SU-DHL-6 (cell line): ENCODE measurements at regions not wholly inside any gene's neighbourhood (a gene's known extent, or its start where the extent isn't known, plus 50 kb on each side); places are given as distances from the start of the nearest gene placed in this dataset.

Source experiments
- H2AFZ ChIP-seq: fragments of 200-600 bp; sonication (generic); 2 replicates; pipeline ENCODE4 v1.6.1; 2014; ENCODE audit warnings: low read depth, mild to moderate bottlenecking, moderate library complexity, mixed read lengths, antibody characterized with exemption, low read length; ENCODE audit not compliant: severe bottlenecking
- H3F3A ChIP-seq: fragments of 200-600 bp; shearing (Covaris generic); 2 replicates; pipeline ENCODE4 v1.6.0; 2016; ENCODE audit warnings: antibody characterized with exemption, mild to moderate bottlenecking; ENCODE audit not compliant: insufficient read depth
- H3K27ac ChIP-seq: fragments of 200-600 bp; sonication (generic); 2 replicates; pipeline ENCODE4 v1.5.1; 2016; ENCODE audit warnings: low read depth, mild to moderate bottlenecking, low read length, moderate library complexity, mixed read lengths
- H3K27me3 ChIP-seq: fragments of 200-600 bp; sonication (generic), shearing (Covaris generic); 2 replicates; pipeline ENCODE4 v1.6.0; 2014; ENCODE audit warnings: mild to moderate bottlenecking, low read length
- H3K36me3 ChIP-seq: fragments of 200-600 bp; sonication (generic); 2 replicates; pipeline ENCODE4 v1.6.1; 2014; ENCODE audit warnings: mild to moderate bottlenecking, low read length, mixed read lengths
- H3K4me2 ChIP-seq: fragments of 300-600, 200-600 bp; shearing (Covaris generic), sonication (generic); 2 replicates; pipeline ENCODE4 v1.6.0; 2014; ENCODE audit warnings: low read length, low read depth, mild to moderate bottlenecking; ENCODE audit not compliant: poor library complexity, severe bottlenecking
- H3K4me3 ChIP-seq: fragments of 200-600 bp; sonication (generic); 2 replicates; pipeline ENCODE4 v1.5.1; 2014; ENCODE audit warnings: antibody characterized with exemption, low read length, mild to moderate bottlenecking, mixed read lengths; ENCODE audit not compliant: insufficient read depth, poor library complexity, severe bottlenecking
- H3K79me2 ChIP-seq: fragments of 200-600 bp; sonication (generic); 2 replicates; pipeline ENCODE4 v1.6.1; 2014; ENCODE audit warnings: mild to moderate bottlenecking, low read length, moderate library complexity; ENCODE audit not compliant: insufficient read depth
- H3K9ac ChIP-seq: fragments of 200-600 bp; sonication (generic); 2 replicates; pipeline ENCODE4 v1.7.0; 2014; ENCODE audit warnings: mild to moderate bottlenecking, low read length
- H3K9me2 ChIP-seq: fragments of 200-600 bp; sonication (generic); replicated peaks from 2 replicates; pipeline ENCODE4 v1.6.1; 2014; ENCODE audit warnings: low read length; ENCODE audit not compliant: insufficient read depth
- H3K9me3 ChIP-seq: fragments of 200-600 bp; sonication (generic); 2 replicates; pipeline ENCODE4 v1.6.1; 2014; ENCODE audit warnings: low read length, mixed read lengths; ENCODE audit not compliant: insufficient read depth
- H4K20me1 ChIP-seq: fragments of 200-600 bp; sonication (generic); 2 replicates; pipeline ENCODE4 v1.6.1; 2014; ENCODE audit warnings: low read depth, mild to moderate bottlenecking, antibody characterized with exemption, low read length, moderate library complexity, mixed read lengths
- CTCF ChIP-seq: fragments of 200-600 bp; sonication (generic); IDR thresholded peaks from one replicate; pipeline ENCODE4 v1.5.1; 2017; ENCODE audit warnings: antibody characterized with exemption, mild to moderate bottlenecking, low read length, moderate library complexity; ENCODE audit not compliant: insufficient read depth, poor library complexity, severe bottlenecking
- EZH2phosphoT487 ChIP-seq: fragments of 200-600 bp; sonication (generic), shearing (Covaris generic); conservative IDR thresholded peaks from 2 replicates; pipeline ENCODE4 v1.6.1; 2018; ENCODE audit warnings: mild to moderate bottlenecking, antibody characterized with exemption, low read length, moderate library complexity, mixed read lengths

DNA sequence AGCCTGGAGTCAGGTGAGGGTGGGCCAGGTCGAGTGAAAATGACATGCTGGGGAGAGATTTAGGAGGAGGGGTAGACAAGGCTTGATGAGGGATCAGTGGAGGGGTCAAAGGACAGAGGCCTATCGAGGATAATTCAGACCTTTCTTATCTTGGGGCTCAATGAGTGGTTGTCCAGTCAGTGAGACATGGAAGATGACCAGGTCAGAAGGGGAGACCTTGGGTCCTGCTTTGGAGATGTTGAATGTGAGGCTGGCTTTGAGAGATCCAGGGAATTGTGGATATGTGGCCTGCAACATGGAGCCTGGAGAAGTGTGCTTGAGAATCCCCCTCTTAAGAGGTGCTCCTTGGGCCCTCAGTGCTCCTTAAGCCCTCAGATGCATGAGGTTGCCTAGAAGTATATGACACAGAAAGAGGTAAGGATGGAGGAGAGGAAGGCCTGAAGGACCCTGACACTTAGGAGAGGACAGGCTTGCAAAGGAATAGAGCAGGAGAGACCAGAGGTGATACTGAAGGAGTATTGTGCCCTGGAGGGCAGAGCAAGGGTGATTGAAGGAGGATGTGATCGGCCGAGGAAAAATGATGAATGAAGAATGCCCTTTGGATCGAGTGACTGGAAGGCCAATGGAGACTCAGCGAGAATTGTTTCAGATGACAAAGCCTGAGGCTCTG is 129.8 kb upstream of the GPR26 start:
- no peaks in the 10 kb centered on the region for H3K36me3 ChIP-seq
- no peak overlapping the region for H3K9ac ChIP-seq
- H3K4me3 ChIP-seq, result no peak overlapping the region
- H3K9me3 ChIP-seq, result no peaks in the 10 kb centered on the region
- H3K79me2 ChIP-seq, result no peaks in the 10 kb centered on the region
- no peaks in the 10 kb centered on the region for H3K27me3 ChIP-seq
- H3F3A ChIP-seq, result no peaks in the 10 kb centered on the region
- no peak overlapping the region for H2AFZ ChIP-seq
- no peak overlapping the region for H3K27ac ChIP-seq
- H3K4me2 ChIP-seq, result no peak overlapping the region
- no peaks in the 10 kb centered on the region for H4K20me1 ChIP-seq
- H3K9me2 ChIP-seq, result no peaks in the 10 kb centered on the region
- TF ChIP-seq CTCF (no peak), EZH2phosphoT487 (no peak)

GRCh38 chr10:123537188-123537961 is 128.8 kb upstream of the GPR26 start:
- no peaks in the 10 kb centered on the region for H4K20me1 ChIP-seq
- no peak overlapping the region for H2AFZ ChIP-seq
- no peaks in the 10 kb centered on the region for H3K27me3 ChIP-seq
- H3K36me3 ChIP-seq, result no peaks in the 10 kb centered on the region
- no peak overlapping the region for H3K4me3 ChIP-seq
- no peaks in the 10 kb centered on the region for H3K79me2 ChIP-seq
- no peak overlapping the region for H3K4me2 ChIP-seq
- no peak overlapping the region for H3K9ac ChIP-seq
- H3K27ac ChIP-seq, result no peak overlapping the region
- no peaks in the 10 kb centered on the region for H3K9me3 ChIP-seq
- H3K9me2 ChIP-seq, result no peaks in the 10 kb centered on the region
- TF ChIP-seq CTCF, result no peak
- H3F3A ChIP-seq, result no peaks in the 10 kb centered on the region

GRCh38 chr10:123538401-123539320 is 127.5 kb upstream of the GPR26 start:
- no peak overlapping the region for H3K4me2 ChIP-seq
- no peaks in the 10 kb centered on the region for H3F3A ChIP-seq
- H3K9me3 ChIP-seq, result no peaks in the 10 kb centered on the region
- H2AFZ ChIP-seq, result no peak overlapping the region
- H3K79me2 ChIP-seq, result no peaks in the 10 kb centered on the region
- H3K4me3 ChIP-seq, result no peak overlapping the region
- H3K27ac ChIP-seq, result no peak overlapping the region
- no peaks in the 10 kb centered on the region for H4K20me1 ChIP-seq
- H3K9me2 ChIP-seq, result no peaks in the 10 kb centered on the region
- TF ChIP-seq EZH2phosphoT487 (no peak), CTCF (no peak)
- H3K9ac ChIP-seq, result no peak overlapping the region
- no peaks in the 10 kb centered on the region for H3K36me3 ChIP-seq
- no peaks in the 10 kb centered on the region; the same call in 1 of the 2 replicates for H3K27me3 ChIP-seq
